T47D (cell line): ENCODE measurements at regions not wholly inside any gene's neighbourhood (a gene's known extent, or its start where the extent isn't known, plus 50 kb on each side); places are given as distances from the start of the nearest gene placed in this dataset.

ENCODE experiments used
- DNase-seq, 2 experiments: peaks; one replicate each; pipeline versions ENCODE4 v3.0.0 to v3.0.0-alpha.2; 2011 to 2012; ENCODE audit warnings: low read depth in 1 of 2, low spot score in 1 of 2
- JUND ChIP-seq: IDR thresholded peaks from 2 replicates; pipeline ENCODE4 v1.6.1; 2012; ENCODE audit warnings: low read depth
- in situ Hi-C: cut with HindIII; loops from 2 replicates; pipeline ENCODE4 v1.10.0; 2016; ENCODE audit warnings: low sequenced_read_pairs, low pct_unique_long_range_greater_than_20kb

GRCh38 chr16:66199189-66199588 lies 167.3 kb upstream of the CDH5 start:
- in situ Hi-C loops = no loop called here
- DNase-seq = peak in 1 of 2 experiments; percentile 10
- TF ChIP-seq JUND = no peak

DNA sequence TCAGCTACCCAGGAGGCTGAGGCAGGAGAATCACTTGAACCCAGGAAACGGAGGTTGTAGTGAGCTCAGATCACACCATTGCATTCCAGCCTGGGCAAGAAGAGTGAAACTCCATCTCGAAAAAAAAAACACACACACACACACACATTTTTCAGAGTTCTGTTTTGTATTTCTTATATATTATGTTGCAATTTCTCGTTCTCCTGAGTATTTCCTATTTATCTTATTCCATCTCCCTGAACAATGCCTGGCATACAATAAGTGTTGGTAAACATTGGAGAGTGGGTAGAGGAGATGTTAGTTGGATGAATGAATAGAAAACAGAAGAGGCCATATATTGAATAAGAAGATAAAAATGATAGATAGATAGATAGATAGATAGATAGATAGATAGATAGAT lies 167.8 kb upstream of the CDH5 start:
- no peak for TF ChIP-seq JUND
- no peak for DNase-seq
- in situ Hi-C loops = no loop called here

- in situ Hi-C loops = no loop called here
- DNase-seq = no peak
- TF ChIP-seq JUND = no peak
These were observed 168.7 kb upstream of the CDH5 start for GRCh38 chr16:66197668-66198278.

GRCh38 chr16:66196770-66197169 lies 169.7 kb upstream of the CDH5 start:
- in situ Hi-C loops = no loop called here
- no peak for TF ChIP-seq JUND
- no peak for DNase-seq

DNA sequence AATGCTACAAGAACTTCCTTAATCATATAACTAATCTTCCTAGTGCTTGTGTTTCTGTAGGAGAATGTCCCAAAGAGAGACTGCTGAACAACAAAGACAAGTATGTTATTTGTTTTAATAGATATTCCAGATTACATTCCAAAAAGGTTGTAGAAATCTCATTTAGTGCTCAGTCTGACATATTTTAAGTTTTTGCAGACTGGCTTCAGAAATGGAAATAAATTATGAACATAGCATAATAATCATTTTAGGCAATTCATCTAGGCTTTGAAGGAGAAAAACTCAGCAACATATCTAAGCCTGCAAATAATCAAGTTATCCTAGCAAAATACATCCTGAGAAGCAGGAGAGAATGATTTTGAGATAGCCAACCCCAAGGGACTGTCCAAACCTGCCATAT lies 171.6 kb upstream of the CDH5 start:
- DNase-seq = no peak
- no peak for TF ChIP-seq JUND
- in situ Hi-C loops = no loop called here

- in situ Hi-C loops = no loop called here
- no peak for TF ChIP-seq JUND
- DNase-seq = no peak
These were observed 172.8 kb upstream of the CDH5 start for GRCh38 chr16:66193543-66194229.

DNA sequence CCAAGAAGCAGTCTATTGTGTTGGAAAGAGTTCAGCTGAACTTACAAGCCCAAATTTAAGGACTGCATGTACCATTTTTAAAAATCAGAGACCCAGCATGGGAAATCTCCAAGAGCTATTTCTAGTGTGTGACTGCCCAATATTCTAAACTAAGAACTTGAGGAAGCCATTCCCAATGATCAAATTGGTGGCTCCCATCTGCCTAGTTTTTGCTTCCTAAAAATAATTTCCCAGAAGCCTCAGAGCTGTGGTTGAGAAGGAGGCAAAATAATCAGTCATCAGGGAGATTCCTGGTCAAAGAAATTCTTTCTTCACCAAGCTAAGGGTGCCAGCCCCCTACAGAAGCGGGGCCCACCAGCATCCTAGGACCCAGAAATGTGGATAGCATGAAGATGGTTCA lies 176.1 kb upstream of the CDH5 start:
- TF ChIP-seq JUND = no peak
- in situ Hi-C loops = no loop called here
- DNase-seq = no peak

GRCh38 chr16:66189951-66190350 lies 176.5 kb upstream of the CDH5 start:
- in situ Hi-C loops = no loop called here
- no peak for TF ChIP-seq JUND
- DNase-seq = no peak

DNA sequence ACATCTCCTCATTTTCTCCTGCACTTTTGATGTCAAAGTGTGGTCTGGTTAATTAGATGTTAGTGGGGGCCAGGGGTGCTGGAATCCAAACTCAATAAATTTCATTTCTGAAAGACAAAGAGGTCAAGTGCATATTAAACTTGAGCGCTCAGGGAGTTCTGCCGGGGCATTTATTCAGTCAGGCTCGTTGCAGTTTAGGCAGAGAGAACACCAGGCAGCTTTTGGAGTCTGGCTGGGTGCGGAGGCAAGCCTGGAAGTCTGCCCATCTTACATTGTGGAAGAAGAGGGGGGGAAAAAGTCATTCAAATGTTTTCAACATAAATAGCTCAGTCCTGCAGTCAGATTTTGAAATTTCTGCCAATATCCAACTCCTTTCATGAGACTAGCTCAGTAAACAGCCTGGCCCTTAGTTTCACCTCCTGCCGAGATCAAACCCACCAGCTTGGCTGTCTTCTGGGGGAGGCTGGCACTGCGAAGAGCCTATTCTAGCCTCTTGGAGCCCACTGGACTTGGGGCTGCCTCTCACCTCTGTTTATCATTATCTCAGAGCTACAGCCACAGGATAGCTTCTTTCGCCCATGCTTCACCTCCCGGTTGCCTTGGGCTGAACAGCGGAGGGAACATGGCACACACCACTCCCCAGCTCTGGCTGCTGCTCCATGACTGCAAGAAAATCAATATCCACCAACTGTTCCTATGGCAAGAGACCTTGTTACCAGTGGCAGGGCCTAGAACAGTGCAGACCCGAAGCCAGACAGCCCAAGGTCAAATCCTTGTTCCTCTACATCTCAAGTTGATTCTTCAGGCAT lies 177.4 kb upstream of the CDH5 start:
- TF ChIP-seq JUND = no peak
- in situ Hi-C loops = no loop called here
- DNase-seq = no peak

GRCh38 chr16:66186251-66186785 lies 180.2 kb upstream of the CDH5 start:
- no peak for TF ChIP-seq JUND
- in situ Hi-C loops = no loop called here
- DNase-seq = no peak

DNA sequence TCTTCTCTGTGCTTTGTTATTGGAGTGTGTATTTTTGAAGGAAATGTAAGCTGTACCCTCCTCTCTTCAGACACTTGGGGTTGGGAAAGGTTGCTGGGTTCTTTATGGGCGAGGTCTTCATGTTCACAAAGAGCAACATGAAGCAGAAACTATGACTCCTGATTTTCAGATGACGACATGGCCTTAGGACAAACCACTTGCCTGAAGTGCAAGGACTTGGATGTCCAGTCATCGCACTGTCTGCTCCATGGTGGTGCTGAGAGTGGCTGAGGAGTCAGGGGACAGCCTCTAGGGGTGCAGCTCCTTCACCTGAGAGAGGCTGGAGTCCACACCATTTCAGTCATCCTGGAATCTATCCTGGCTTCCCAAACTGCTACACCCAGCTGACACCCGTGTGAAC lies 183.9 kb upstream of the CDH5 start:
- no peak for DNase-seq
- TF ChIP-seq JUND = no peak

GRCh38 chr16:66176731-66177130 lies 189.8 kb upstream of the CDH5 start:
- TF ChIP-seq JUND = no peak
- in situ Hi-C loops = no loop called here

More for the DNA sequence above, 183.9 kb upstream of the CDH5 start:
- in situ Hi-C loops = no loop called here

DNA sequence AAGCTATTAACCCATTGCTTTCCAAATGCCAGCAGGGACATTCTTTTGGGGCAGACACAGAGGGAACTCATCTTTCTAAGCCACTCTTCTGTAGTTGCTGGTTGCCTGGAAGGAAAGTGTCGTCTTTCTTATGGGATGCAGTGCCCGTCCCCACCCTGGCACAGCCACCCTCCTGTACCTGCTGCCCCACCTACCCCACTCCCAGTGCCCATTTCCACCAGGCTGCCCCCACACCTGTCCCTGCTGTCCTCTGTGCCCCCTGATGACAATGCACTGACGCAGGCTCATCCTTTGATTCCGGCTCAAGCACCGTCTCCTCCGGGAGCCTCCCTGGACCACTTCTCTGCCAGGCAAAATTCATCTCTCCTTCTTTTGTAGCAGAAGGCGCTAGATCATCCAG lies 190.4 kb upstream of the CDH5 start:
- in situ Hi-C loops = no loop called here
- no peak for DNase-seq
- no peak for TF ChIP-seq JUND

More at GRCh38 chr16:66176731-66177130, 189.8 kb upstream of the CDH5 start:
- DNase-seq = no peak
